PC-3 (cell line): ENCODE measurements at regions not wholly inside any gene's neighbourhood (a gene's known extent, or its start where the extent isn't known, plus 50 kb on each side); places are given as distances from the start of the nearest gene placed in this dataset.

Source experiments
- ATAC-seq: fragments of 200-7000 bp; cut with Tn5 transposase; 2 replicates; pipeline ENCODE4 v1.9.1; 2020; ENCODE audit warnings: mild to moderate bottlenecking, moderate library complexity
- BruUV-seq: library from RNA; stranded (reverse); fragments of 400-500 nt; replicated peaks from 2 replicates; lab custom pipeline; 2021; lab: Mats Ljungman, UMichigan
- CTCF ChIA-PET: fragments of 300-600 bp; sonication (Branson Sonifier 250); formaldehyde crosslinking; loops from one replicate; lab custom pipeline; 2022; ENCODE audit warnings: antibody characterized with exemption; lab: Charles Lee
- POLR2A ChIA-PET: fragments of 300-600 bp; sonication (Branson Sonifier 250); formaldehyde crosslinking; loops from one replicate; lab custom pipeline; 2022; ENCODE audit warnings: antibody characterized with exemption; ENCODE audit not compliant: unreplicated experiment; lab: Charles Lee
- DNase-seq: peaks from one replicate; pipeline ENCODE4 v3.0.0-alpha.2; 2015
- H2AFZ ChIP-seq: fragments of 300-600 bp; sonication (generic); 2 replicates; pipeline ENCODE4 v1.6.0; 2016; ENCODE audit warnings: antibody characterized with exemption, low read length
- H3F3A ChIP-seq: fragments of 300-600 bp; sonication (generic); one replicate; pipeline ENCODE4 v1.6.0; 2017; ENCODE audit warnings: antibody characterized with exemption, low read length, control low read depth, mild to moderate bottlenecking; ENCODE audit not compliant: unreplicated experiment
- H3K27ac ChIP-seq: fragments of 300-600 bp; sonication (generic); 2 replicates; pipeline ENCODE4 v1.5.1; 2016; ENCODE audit warnings: mild to moderate bottlenecking, low read length
- H3K27me3 ChIP-seq: fragments of 300-600 bp; sonication (generic); 2 replicates; pipeline ENCODE4 v1.6.1; 2016; ENCODE audit warnings: low read length, mixed read lengths
- H3K36me3 ChIP-seq: fragments of 300-600 bp; sonication (generic); 2 replicates; pipeline ENCODE4 v1.6.1; 2016; ENCODE audit warnings: low read depth, mixed run types, low read length, mixed read lengths
- H3K4me1 ChIP-seq: fragments of 300-600 bp; sonication (generic); 2 replicates; pipeline ENCODE4 v1.5.1; 2016; ENCODE audit warnings: low read length; ENCODE audit not compliant: insufficient read depth
- H3K4me2 ChIP-seq: fragments of 300-600 bp; sonication (generic); 2 replicates; pipeline ENCODE4 v1.6.0; 2016; ENCODE audit warnings: low read length
- H3K4me3 ChIP-seq: fragments of 300-600 bp; sonication (generic); 2 replicates; pipeline ENCODE4 v1.5.1; 2016; ENCODE audit warnings: mild to moderate bottlenecking, low read length, mixed read lengths
- H3K79me2 ChIP-seq: fragments of 300-600 bp; sonication (generic); 2 replicates; pipeline ENCODE4 v1.6.1; 2017; ENCODE audit warnings: low read length, mixed read lengths
- H3K9ac ChIP-seq: fragments of 300-600 bp; sonication (generic); 2 replicates; pipeline ENCODE4 v1.6.0; 2016; ENCODE audit warnings: mild to moderate bottlenecking, low read length
- H3K9me2 ChIP-seq: fragments of 300-600 bp; sonication (generic); replicated peaks from 2 replicates; pipeline ENCODE4 v1.6.1; 2016; ENCODE audit warnings: mixed run types, low read length, mixed read lengths
- H3K9me3 ChIP-seq: fragments of 300-600 bp; sonication (generic); 2 replicates; pipeline ENCODE4 v1.6.1; 2016; ENCODE audit warnings: low read length, mixed read lengths
- H4K20me1 ChIP-seq: fragments of 300-600 bp; sonication (generic); 2 replicates; pipeline ENCODE4 v1.6.1; 2016; ENCODE audit warnings: low read length, mixed read lengths
- EZH2 ChIP-seq: fragments of 300-600 bp; sonication (generic); IDR thresholded peaks from one replicate; pipeline ENCODE4 v1.6.1; 2017; ENCODE audit warnings: antibody characterized with exemption, mild to moderate bottlenecking, low read length; ENCODE audit not compliant: unreplicated experiment
- EZH2phosphoT487 ChIP-seq: fragments of 300-600 bp; sonication (generic); IDR thresholded peaks from 2 replicates; pipeline ENCODE4 v1.6.1; 2018; ENCODE audit warnings: mild to moderate bottlenecking, antibody characterized with exemption, low read length, borderline replicate concordance
- intact Hi-C: fragments of 100-400 bp; cut with micrococcal nuclease; formaldehyde crosslinking; loops from 2 replicates; pipeline ENCODE4 v1.9.0; 2023
- TF ChIP-seq, protein P1 (sequence below): fragments of 300-600 bp; sonication (generic); conservative IDR thresholded peaks from 2 replicates; pipeline ENCODE4 v1.5.1; 2017; ENCODE audit warnings: antibody characterized with exemption, low read depth, mild to moderate bottlenecking, low read length

DNA sequence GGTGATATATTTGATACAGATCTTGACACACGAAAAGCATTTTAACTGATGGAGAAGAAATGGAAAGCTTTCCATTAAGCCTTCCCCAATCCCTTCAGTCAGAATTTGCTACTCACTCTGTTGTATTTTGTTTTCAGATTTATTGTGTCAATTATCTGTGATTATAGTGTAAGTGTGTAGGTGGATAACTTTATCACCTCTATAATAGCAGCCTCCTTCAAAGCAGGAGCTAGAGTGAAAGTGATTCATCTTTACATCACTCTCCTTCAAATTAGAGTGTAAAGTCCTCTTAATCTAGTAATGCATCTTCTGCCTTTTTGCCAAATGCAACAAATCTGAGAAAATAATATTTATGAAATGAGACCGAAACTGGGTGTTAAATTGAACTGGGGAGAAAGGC is 459.7 kb upstream of the ZP4 start:
- ChIA-PET POLR2A (no interaction called here), CTCF (no interaction called here)
- Histone ChIP-seq H3K27ac (no peak overlapping the region), H3F3A (no peaks in the 10 kb centered on the region), H4K20me1 (no peaks in the 10 kb centered on the region), H3K9me2 (no peaks in the 10 kb centered on the region), H3K9me3 (no peaks in the 10 kb centered on the region), H2AFZ (no peak overlapping the region), H3K79me2 (no peaks in the 10 kb centered on the region), H3K4me2 (no peak overlapping the region), H3K36me3 (no peaks in the 10 kb centered on the region), H3K4me1 (no peaks in the 10 kb centered on the region), H3K27me3 (no peaks in the 10 kb centered on the region), H3K4me3 (no peak overlapping the region), H3K9ac (no peak overlapping the region)
- no TSS peak for BruUV-seq
- no peak for TF ChIP-seq EZH2
- no peak for TF ChIP-seq EZH2phosphoT487
- TF ChIP-seq, protein P1, sequence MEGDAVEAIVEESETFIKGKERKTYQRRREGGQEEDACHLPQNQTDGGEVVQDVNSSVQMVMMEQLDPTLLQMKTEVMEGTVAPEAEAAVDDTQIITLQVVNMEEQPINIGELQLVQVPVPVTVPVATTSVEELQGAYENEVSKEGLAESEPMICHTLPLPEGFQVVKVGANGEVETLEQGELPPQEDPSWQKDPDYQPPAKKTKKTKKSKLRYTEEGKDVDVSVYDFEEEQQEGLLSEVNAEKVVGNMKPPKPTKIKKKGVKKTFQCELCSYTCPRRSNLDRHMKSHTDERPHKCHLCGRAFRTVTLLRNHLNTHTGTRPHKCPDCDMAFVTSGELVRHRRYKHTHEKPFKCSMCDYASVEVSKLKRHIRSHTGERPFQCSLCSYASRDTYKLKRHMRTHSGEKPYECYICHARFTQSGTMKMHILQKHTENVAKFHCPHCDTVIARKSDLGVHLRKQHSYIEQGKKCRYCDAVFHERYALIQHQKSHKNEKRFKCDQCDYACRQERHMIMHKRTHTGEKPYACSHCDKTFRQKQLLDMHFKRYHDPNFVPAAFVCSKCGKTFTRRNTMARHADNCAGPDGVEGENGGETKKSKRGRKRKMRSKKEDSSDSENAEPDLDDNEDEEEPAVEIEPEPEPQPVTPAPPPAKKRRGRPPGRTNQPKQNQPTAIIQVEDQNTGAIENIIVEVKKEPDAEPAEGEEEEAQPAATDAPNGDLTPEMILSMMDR = no peak
- no peak for ATAC-seq
- intact Hi-C loops = no loop called here
- DNase-seq = no peak

DNA sequence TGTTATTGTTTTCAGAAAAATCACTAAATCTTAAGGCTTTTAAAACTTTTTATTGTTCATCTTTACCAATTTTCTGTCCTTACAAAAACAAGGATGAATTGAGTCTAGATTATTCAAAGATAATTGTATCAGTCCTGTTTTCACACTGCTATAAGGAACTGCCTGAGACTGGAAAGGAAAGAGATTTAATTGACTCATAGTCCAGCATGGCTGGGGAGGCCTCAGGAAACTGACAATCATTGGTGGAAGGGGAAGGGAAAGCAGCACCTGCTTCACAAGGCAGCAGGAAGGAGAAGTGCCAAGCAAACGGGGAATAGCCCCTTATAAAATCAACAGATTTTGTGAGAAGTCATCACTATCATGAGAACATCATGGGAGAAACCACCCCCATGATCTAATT is 455.6 kb upstream of the ZP4 start:
- H2AFZ ChIP-seq = no peak overlapping the region
- H3K9me3 ChIP-seq = no peaks in the 10 kb centered on the region
- TF ChIP-seq, protein P1 = no peak
- no peak for TF ChIP-seq EZH2phosphoT487
- no peak for TF ChIP-seq EZH2
- ATAC-seq (no peak), DNase-seq (no peak)
- no peaks in the 10 kb centered on the region for H3K36me3 ChIP-seq
- H3K4me2 ChIP-seq = no peak overlapping the region
- POLR2A ChIA-PET = no interaction called here
- CTCF ChIA-PET = no interaction called here
- BruUV-seq = no TSS peak
- no peaks in the 10 kb centered on the region for H4K20me1 ChIP-seq
- no peak overlapping the region for H3K9ac ChIP-seq
- intact Hi-C loops = no loop called here
- no peak overlapping the region for H3K27ac ChIP-seq
- no peaks in the 10 kb centered on the region for H3K27me3 ChIP-seq
- H3F3A ChIP-seq = no peaks in the 10 kb centered on the region
- H3K4me3 ChIP-seq = no peak overlapping the region
- H3K4me1 ChIP-seq = peaks cover 5% of the 10 kb centered on the region
- H3K9me2 ChIP-seq = no peaks in the 10 kb centered on the region
- no peaks in the 10 kb centered on the region for H3K79me2 ChIP-seq

DNA sequence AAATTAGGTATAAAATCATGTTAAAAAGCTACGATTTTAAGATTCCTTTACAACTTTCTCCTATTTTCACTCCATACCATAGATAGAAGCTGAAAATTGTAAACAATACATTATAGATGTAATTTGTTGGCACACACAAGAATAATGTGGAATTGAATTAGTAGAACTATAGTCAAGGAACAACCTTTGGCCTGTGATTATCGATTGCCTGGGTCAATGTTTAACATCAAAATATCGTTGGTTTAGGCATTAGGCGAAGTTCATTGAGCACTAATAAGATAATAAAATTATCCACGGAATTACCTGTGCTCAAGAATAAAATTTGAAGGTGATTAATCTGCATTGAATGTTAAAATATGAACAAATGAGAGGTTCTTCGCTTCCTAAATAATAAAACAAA is 455.1 kb upstream of the ZP4 start:
- H3F3A ChIP-seq = no peaks in the 10 kb centered on the region
- POLR2A ChIA-PET = no interaction called here
- BruUV-seq = no TSS peak

More for the DNA sequence above, 455.1 kb upstream of the ZP4 start:
- Histone ChIP-seq H2AFZ (no peak overlapping the region), H3K27me3 (no peaks in the 10 kb centered on the region), H3K4me2 (no peak overlapping the region), H3K4me3 (no peak overlapping the region), H3K79me2 (no peaks in the 10 kb centered on the region), H3K4me1 (peaks cover 7% of the 10 kb centered on the region), H3K9ac (no peak overlapping the region), H3K36me3 (no peaks in the 10 kb centered on the region), H3K9me2 (no peaks in the 10 kb centered on the region), H3K27ac (no peak overlapping the region), H3K9me3 (no peaks in the 10 kb centered on the region), H4K20me1 (no peaks in the 10 kb centered on the region)
- ATAC-seq (no peak), DNase-seq (no peak)
- intact Hi-C loops = no loop called here
- TF ChIP-seq EZH2 (no peak), EZH2phosphoT487 (no peak)
- TF ChIP-seq, protein P1 = no peak
- CTCF ChIA-PET = no interaction called here
